ENCODE measurements at regions not wholly inside any gene's neighbourhood (a gene's known extent, or its start where the extent isn't known, plus 50 kb on each side); places are given as distances from the start of the nearest gene placed in this dataset.
"Not testable (repeated sequence)": the region's sequence is repeated elsewhere in the genome, so short reads cannot be mapped to it uniquely, and the experiment has no call there.

DNA sequence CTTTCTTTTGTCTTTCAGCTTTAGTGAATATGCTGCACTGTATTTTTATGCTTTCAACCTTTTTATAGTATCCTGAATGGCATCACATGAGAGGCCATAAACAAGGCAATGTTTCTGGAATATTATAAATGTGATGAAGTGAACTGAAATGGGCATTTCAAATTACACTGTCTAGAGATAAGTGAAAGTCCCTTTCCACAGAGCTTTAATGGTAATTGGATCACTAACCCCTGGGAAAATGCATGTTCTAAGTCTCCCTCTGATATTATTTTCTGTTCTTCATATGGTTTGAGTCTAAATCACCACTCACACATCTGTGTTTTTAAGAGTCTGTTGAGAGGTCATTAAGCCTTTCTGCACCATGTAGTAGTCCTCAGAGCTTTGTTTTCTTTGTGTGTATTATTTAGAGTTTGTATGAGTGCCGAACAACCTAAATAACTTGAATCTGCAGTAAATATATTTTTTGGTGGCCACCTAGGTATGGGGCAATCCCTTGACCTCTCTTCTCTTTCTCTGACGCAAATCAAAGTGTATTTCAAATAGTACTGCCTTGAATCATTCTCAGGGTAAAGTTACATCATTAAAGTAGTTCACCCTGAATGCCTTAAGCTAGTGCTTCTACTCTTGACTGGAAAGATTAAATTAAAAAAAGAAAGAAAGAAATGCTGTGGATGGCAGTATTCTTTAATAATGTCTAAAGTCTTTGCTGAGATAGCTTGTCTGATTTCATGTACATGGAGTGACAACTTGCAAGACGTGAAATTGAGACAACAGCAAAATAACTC lies 1931.0 kb upstream of the CDH6 start:
- DNase-seq (ENCODE audit: low read depth) = no peak

DNA sequence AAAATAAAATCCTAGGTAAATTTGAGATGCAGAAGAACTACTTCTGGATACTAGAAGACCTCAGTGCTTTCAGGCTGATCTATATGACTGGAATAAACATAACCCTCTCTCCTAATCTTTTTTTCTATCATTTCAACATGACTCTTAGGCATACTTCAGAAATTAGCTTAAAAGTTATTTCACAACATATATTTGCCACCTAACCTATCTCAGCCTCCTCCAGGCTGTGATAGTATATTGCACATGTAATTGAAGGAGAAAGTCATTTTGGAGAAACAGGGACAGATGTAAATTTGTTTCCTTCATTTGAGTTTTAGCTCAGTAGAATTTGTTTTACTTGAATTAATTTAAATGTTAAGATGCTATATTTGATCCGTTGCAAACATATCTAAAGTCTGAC lies 1932.3 kb upstream of the CDH6 start:
- no peak for DNase-seq (ENCODE audit: low read depth)

DNA sequence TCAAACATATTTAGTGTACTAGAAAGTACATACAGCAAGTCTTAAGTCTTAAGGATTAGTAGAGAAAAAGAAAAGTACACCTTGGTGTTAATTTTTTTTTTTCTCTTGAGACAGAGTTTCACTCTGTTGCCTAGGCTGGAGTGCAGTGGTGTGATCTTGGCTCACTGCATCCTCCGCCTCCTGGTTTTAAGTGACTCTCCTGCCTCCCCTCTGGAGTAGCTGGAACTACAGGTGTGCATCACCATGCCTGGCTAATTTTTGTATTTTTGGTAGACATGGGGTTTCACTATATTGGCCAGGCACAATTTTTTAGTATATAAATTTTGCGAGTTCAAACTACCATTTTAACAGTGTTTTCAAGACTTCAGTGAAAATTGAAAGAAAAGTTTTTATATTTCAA lies 1941.1 kb upstream of the CDH6 start:
- no peak for DNase-seq (ENCODE audit: low read depth)

DNA sequence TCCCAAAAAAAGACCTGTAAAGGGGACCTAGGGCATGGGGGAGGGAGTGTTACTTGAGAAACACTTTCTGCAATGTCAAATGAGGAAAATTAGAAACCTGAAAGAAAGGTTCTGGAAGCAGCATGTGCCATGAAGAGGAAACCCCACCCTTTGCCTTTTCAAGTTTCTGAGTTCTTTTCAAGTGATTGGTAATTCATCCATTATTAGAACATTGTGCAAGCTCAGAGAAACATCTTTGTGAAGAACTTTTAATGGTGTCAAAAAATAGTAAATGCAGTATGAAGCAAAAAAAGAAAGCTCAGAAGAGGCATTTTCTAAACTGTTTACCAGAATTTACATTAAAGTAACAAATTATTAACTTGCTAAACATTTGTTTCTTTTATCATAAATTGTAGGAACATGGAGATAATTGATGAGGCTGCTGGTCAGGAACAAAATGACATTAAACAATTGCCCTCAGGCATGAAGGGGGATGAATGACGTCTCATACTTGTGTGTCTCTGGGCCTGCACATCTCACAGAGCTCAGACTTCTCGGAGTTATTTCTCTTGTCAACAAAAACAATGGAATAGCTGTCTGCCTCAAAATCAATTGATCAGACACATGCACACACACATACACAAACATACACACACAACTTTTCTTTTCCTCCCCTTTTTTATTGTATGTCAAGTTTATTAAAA lies 1946.0 kb upstream of the CDH6 start:
- no peak for DNase-seq (ENCODE audit: low read depth)

DNA sequence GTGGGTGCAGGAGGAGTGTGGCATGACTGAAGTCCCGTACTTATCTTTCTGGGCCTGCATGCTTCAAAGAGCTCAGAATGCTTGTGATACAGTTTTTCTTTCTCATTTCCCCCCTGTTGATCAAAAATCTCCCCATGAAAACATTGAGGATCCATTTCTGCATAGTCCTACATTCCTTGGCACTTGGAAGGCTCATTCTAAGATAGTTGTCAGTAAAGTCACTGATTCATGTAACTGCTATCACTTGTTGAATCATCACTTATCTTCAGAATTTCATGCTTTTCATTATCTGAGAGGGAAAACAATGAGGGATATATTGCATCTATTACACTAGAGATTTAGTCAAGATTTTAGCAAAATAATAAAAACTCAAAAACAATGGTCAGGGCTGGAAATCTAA lies 1953.1 kb upstream of the CDH6 start:
- DNase-seq (ENCODE audit: low read depth) = no peak

DNA sequence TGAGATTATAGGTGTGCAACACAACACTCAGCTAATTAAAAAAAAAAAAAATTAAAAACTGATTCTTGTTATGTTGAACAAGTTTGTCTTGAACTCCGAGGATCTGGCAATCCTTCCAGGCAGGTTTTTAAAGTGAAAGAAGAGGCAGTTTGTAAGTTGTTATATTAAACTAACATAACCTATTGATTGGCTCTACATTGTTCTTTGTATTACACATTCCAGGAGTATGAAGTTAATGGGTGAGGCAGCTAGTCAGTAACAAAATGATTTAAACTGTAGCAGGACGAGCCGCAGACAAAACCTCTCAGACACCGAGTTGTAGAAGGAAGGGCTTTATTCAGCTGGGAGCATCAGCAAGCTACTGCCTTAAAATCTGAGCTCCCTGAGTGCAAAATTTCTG lies 1953.9 kb upstream of the CDH6 start:
- DNase-seq (ENCODE audit: low read depth) = no peak

DNA sequence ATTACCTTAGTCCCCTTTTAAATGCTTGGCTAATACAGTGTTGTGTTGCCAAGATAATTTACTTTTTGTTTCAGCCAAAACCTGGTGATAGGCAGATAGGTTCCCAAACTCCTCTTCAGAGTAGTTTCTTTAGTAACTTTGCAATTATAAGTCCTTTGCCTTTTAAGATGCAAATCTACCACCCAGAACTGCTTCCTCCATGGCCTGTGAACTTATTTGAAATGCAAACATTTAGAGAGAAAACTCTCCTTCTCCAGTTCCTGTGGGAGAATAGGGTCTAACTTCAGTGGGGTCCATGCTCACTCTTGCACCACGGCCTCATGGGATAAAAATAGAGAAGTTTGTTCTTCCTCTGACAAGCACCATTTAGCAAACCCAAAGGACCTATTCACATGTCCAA lies 1955.4 kb upstream of the CDH6 start:
- no peak for DNase-seq (ENCODE audit: low read depth)

DNA sequence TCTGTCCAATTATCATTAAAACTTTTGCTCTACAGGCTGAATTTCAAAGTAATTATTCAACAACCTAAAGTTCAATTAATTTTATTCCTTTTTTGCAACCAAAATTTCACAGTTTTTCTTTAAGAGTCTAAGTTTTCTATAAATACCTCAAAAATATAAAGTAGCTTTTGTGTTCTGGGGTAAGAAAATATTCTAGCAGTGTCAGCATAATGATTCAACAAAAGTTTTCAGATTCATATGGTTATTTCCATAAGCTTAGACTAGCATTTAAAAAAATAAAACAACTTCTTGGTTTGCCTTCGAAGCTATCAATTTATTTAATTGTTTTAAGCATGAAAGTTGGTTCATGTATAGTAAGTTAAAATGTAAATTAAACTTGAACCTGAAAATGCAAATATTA lies 1962.3 kb upstream of the CDH6 start:
- no peak for DNase-seq (ENCODE audit: low read depth)

DNA sequence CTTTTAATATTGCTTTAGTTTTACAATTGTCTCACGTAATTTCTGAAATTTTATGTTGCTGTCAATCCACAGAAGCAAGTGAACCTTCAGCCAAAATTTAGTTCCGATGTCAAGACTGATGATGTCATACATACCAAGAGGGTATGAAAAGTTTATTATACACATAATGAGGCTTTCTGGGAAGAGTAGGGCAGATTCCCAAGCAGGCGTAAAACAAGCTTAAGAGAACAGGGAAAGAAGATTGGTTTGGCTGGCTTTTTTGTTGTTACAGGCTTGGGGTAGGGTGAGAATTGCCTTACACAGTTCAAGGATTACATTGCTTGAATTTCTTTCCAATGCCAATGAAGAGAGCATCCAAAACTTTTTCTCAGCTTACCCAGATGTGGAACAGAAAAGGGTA lies 1962.9 kb upstream of the CDH6 start:
- no peak for DNase-seq (ENCODE audit: low read depth)

DNA sequence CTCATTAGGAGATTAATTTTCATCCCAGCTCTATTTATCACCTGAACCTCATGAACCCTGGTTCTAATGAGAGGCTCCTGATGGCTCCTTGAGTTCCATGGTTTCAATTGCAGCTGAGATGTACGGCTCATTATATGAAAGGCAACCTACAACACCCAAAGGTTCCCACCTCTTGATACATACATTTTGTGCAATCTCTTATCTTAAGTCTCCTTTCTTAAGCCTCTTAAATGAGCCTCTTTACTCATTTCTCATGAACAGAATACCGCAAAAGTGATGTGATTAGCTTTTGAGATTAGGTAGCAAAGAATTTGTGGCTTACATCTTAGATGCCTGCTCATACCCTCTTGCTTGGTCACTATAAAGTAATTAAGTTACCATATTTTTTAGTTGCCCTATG lies 1964.0 kb upstream of the CDH6 start:
- DNase-seq (ENCODE audit: low read depth) = no peak

DNA sequence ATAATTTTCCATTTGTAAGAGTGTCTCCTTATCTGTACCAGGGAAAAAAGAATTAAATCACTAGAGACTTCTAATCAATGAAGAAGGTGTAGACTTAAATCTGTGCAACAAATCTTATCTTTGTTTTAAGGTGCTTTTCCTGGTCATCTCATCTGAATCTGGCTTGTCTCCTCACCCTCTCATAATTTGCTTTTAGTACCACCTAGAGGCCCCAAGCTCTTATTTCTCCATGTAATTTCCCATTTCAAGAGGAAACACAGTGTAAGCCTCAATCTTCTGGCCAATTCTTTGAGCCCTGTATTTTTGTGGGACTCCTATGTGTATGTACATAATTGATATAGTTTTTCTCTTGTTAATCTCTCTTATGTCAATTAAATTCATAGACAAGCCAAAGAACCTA lies 1975.3 kb upstream of the CDH6 start:
- DNase-seq (ENCODE audit: low read depth) = no peak

DNA sequence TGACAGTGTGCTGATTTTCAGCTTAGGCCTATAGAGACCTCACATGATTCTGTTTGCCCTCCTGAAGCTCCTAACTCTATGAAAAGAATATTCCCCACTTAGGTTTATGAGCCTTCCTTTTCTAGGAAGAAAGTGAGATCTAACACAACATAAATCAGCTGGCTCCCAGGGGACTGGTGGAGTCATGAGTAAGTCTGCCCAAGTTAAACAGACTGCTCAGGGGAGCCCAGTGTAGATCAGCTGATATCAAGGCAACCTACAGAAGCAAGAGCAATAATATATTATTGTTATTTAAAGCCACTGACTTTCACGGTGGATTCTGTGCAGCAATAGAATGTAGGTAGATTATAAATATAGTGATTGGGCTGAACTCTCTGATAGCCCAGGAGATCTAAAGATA lies 1978.6 kb upstream of the CDH6 start:
- DNase-seq (ENCODE audit: low read depth) = no peak

DNA sequence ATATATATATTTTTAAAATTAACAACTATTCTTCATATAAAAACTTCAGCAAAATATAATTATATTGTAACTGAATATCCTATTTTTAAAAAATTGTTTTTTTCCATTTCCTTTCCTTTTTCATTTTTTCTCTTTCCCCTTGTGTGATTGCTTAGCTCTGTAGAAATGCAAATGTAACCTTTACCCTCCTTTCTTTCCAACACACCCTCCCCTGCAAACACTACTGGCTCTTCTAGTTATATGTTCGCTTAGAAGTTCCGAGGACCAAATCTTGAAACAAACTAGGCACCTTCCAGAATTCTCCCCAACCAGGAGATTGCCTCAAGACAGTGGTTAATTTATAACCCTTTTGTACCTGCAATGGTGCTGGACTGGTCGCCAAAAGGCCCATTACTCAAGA lies 1980.0 kb upstream of the CDH6 start:
- DNase-seq (ENCODE audit: low read depth) = no peak

DNA sequence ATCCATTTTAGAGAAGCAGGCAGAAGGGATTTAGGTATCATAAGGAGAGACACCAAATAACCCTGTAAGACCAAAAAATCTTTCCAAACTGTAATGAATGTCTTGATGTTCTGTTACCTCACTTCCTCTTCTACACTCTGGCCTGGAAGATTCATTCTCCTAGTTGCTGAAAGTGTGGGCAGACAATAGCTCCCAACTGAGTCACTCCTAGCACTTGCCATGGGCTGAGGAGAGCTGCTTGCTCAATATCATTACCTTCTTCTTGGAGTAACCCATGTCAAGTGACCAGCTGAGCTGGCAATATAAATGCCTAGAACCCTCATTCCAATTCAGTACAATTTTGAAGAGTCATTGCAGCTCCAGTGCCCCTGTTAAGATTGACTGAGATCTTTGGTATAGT lies 1985.5 kb upstream of the CDH6 start:
- DNase-seq (ENCODE audit: low read depth) = no peak

DNA sequence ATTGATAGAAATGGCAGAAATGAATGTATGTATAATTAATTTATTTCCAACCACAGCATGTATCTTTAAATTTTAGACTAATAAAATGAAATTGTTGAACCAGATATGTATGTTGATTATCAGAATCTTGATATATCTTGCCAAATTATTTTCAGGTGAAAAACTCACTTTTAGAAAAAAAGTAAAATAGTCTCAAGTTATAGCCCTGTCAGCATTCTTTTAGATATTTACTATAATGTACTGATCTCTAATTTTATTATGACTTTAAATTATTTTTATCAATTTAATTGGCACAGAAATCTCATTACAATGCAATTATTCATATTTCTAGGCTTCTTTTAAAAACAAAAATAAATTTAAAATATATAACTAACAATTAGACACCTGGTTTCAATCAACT lies 1990.4 kb upstream of the CDH6 start:
- no peak for DNase-seq (ENCODE audit: low read depth)

DNA sequence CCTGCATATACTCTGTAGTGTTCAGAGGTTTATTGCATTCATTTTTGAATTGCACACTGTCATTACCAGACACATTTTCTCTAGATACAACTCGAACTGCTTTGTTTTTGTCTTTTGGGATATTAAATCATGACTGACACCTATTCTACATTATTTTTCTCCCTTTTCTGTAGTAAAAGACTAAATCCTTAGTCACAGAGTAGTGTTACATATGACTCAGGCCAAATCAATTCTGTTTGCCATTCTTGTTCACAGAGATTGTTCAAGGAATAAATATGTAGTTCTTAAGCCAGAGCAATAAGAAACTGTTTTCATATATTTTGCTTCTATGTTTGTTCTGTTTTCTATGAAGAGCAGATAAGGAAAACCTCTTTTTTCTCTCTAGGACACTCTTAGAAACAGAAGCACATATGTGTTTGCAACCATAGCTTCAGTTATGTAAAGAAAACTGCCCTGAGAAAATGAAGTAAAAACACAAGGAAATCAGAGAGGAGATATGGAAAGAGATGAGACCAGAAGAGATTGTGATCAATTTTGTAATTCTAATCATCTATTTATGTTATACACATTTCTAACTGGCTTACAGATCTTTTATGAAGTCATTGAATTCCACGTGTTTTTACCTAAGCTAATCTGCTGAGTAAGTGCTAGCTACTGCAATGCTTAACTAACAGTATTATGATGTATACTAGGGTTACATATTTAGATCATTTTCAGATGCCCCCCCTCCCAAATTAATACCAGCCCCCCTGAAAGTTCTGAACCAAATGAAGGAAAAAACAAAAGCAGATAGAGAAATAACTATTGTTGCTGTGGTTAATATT lies 1995.6 kb upstream of the CDH6 start:
- DNase-seq (ENCODE audit: low read depth) = no peak

DNA sequence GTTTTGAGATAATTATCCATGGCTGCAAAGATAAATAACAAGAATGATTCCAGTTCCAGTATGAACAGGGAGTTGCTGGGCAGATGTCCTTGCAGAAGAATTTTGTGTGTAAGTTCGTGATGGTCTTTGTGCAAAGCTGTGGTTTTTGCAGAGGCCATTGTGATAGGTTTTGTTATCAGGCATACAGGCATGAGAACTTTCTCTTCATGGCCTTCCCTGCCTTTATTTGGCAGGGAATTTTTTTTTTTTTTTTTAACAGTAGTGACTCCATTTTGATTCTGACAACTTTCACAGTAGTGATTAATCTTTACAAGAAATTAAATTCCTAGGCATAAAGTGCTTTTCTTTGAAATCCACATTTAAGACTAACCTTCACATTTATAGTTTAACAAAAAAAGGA lies 1999.5 kb upstream of the CDH6 start:
- DNase-seq (ENCODE audit: low read depth) = no peak

DNA sequence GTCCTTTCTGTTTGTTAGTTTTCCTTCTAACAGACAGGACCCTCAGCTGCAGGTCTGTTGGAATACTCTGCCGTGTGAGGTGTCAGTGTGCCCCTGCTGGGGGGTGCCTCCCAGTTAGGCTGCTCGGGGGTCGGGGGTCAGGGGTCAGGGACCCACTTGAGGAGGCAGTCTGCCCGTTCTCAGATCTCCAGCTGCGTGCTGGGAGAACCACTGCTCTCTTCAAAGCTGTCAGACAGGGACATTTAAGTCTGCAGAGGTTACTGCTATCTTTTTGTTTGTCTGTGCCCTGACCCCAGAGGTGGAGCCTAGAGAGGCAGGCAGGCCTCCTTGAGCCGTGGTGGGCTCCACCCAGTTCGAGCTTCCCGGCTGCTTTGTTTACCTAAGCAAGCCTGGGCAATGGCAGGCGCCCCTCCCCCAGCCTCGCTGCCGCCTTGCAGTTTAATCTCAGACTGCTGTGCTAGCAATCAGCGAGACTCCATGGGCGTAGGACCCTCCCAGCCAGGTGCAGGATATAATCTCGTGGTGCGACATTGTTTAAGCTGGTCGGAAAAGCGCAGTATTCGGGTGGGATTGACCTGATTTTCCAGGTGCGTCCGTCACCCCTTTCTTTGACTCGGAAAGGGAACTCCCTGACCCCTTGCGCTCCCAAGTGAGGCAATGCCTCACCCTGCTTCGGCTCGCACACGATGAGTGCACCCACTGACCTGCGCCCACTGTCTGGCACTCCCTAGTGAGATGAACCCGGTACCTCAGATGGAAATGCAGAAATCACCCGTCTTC lies 2002.0 kb upstream of the CDH6 start:
- not testable (repeated sequence) for DNase-seq (ENCODE audit: low read depth)

DNA sequence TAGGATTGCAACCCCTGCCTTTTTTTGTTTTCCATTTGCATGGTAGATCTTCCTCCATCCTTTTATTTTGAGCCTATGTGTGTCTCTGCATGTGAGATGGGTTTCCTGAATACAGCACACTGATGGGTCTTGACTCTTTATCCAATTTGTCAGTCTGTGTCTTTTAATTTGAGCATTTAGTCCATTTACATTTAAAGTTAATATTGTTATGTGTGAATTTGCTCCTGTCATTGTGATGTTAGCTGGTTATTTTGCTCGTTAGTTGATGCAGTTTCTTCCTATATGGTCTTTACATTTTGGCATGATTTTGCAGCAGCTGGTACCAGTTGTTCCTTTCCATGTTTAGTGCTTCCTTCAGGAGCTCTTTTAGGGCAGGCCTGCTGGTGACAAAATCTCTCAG lies 2003.1 kb upstream of the CDH6 start:
- not testable (repeated sequence) for DNase-seq (ENCODE audit: low read depth)

DNA sequence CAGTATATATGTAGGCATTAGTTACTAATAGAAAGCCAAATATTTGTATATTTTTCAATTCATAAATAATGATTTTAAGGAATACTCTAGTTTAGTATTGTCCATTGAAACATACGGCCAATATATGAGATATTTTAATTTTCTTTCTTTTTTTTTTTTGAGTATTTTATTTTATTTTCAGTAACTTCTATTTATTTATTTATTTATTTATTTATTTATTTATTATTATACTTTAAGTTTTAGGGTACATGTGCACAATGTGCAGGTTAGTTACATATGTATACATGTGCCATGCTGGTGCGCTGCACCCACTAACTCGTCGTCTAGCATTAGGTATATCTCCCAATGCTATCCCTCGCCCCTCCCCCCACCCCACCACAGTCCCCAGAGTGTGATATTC lies 2007.1 kb upstream of the CDH6 start:
- not testable (repeated sequence) for DNase-seq (ENCODE audit: low read depth)

DNA sequence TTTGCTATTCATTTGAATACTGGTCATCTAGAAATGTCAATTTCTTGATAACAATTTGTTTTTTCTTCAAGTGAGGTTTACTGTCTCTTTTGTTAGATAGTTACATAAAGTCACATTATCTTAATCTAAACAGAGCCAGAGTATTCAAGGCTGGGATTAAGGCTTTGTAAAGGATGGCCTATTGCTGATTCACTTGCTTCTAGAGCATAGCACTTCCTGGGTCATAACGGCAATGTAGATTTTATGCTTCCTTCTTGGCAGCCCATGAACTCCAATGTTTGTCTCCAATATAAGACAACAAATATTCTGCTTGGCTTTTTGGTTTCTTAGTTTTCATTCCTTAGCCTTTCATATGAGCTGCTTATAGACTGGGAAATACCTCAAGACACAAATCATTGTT lies 2007.9 kb upstream of the CDH6 start:
- DNase-seq (ENCODE audit: low read depth) = no peak

DNA sequence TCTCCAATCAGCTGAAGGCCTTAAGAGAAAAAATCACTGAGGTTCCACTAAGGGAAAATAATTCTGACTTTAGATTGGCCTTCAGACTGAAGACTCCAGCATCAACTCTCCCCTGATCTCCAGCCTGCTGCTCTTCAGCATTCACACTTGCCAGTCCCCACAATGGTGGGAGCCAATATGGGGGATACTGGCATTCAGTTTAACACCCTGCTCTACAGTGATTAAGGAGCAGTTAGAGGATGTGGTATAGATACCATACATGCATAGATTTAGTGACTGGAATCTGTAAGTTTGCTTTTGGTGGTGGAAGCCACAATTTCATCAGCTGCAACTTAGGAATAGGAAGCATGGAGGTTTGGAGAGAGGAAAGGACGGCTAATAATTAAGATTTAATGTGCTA lies 2017.7 kb upstream of the CDH6 start:
- no peak for DNase-seq (ENCODE audit: low read depth)

Measured in GM04503 (cell line).